Activated CD4-positive, alpha-beta T cell treated with anti-CD3 and anti-CD28 coated beads, Interleukin-2, amount 50 U/mL, for 16 hours (primary cell): ENCODE measurements at regions not wholly inside any gene's neighbourhood (a gene's known extent, or its start where the extent isn't known, plus 50 kb on each side); places are given as distances from the start of the nearest gene placed in this dataset.
"Not testable (repeated sequence)": the region's sequence is repeated elsewhere in the genome, so short reads cannot be mapped to it uniquely, and the experiment has no call there.

ENCODE experiments used
- DNase-seq: peaks from one replicate; pipeline ENCODE4 v3.0.0-alpha.2; 2020

- DNase-seq, result no peak
Measured at GRCh38 chr2:122075381-122075780, 319.9 kb downstream of the TSN start.

- no peak for DNase-seq
Measured at GRCh38 chr2:122077114-122077513, 321.7 kb downstream of the TSN start.

DNA sequence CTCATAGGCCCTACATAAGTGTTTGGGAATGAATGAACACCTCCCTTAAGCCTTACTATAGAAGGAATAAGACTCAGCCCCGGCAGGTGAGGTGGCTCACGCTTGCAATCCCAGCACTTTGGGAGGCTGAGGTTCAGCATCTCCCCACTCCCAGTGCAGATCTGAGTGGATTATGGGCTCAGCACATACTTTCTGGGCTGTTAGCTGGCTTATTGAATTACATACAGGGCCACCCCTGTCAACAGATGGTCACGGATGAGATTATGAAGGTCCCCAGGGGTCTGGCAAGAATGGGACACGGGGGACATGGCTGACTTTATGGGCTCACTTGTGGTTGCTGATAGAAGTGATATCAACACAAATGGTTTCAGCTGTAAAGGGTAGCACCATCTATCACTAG lies 322.3 kb downstream of the TSN start:
- DNase-seq, result no peak

GRCh38 chr2:122078451-122078850 lies 323.0 kb downstream of the TSN start:
- DNase-seq, result no peak

DNA sequence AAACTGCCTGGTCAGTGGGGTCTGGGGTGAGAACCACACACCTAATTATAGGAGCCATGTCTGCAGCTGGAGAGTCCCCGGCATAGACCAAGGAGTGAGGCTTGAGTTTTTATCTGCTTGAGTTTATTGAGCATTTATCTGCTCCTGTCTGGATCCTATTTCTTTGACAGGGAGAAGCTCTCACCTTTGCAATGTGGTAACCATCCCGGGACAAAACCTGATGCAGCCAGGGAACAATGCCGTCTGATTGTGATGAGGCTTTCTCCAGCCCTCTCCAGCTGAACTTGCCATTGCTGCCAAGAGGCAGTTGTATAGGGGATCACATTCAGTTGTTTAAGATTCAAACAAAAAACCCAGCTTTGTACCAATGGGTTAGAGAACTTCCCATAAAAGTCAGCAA lies 324.4 kb downstream of the TSN start:
- DNase-seq, result no peak

DNA sequence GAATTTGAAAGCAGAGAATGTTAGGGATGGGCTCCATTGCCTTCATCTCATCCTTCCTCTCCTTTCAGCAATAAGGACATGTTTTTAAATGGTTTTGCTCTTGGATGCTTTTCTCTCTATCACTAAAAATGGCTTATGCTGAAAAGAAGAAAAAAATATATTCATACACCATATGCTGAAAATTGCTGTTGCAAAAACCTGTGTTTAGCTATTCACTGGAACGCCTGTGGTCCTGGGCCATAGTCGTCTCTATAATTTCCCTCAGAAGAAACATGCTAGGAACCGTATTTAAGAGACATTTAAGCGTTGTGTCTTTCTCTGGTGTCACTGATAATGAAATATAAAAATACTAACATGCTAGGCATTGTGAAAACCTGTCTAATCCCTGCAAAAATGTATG lies 324.9 kb downstream of the TSN start:
- no peak for DNase-seq

DNA sequence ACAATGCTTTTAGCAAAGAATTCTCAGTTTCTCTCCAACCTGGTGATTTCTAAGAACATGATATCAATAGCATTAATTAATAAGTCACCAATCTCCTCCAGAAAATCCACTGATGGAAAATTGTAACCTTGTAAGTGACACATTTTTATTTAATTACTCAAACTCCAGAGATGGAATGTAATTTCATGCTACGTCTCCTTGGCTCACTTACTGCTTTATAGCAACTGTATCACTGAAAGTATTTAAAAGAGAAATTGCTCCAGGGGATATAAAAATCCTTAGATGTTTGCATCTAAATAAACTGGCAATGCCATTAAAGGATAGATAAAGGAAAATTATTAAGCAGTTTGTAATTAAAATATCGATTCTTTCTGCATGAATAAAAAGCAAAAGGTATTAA lies 325.4 kb downstream of the TSN start:
- DNase-seq, result no peak

DNA sequence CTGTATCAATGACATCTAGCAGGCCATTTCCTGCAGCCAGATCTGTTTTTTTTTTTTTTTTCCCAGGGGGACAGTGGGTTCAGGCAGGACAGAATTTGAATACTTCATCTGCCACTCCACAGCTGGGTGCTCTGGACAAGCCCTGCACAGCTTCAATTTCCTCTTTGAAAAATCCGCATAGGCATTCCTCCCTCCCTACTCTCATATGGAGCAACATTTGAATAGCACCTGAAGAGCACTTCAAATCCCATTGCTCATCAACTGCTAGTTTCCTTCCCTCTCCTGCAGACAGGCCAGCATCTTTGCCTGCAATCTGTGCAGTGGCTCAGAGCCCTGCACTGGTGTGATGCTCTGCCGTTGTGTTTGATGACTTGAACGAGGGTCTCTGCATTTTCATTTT lies 326.3 kb downstream of the TSN start:
- no peak for DNase-seq

DNA sequence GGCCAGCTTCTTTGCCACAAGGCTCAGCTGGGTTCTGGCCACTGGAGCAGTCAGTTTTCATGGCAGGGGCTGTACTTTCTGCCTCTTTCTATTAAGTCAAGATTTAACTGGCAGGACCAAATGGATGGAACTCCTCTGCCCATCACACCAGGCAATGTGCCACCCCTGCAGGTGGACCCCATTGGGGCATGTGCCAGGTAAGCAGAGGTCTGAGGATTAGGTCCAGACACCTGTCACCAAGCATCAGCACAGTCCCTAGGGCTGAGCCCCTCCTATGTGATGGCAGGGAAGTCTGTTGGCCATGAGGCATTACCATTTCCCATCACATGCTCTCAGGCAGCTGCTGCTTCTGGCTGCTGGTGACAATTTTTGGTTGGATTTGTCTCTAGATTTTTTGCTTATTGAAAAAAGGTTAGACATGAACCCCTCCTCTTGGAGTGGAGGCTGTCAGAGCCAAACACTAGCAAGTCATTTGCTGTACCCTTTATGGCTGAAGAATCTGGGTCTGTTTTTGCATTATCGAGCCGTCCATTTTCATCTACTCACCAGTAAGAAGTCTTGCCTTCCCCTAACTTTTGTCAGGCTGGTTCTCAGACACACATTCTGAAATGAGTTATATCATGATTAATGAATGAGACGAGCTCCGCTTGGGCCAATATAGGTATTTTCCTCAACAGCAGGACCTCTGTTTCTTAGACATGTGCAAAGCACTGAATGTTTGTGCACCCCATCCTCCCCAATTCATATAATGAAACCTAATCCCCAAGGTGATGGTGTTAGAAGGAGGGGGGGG lies 328.0 kb downstream of the TSN start:
- DNase-seq, result no peak

DNA sequence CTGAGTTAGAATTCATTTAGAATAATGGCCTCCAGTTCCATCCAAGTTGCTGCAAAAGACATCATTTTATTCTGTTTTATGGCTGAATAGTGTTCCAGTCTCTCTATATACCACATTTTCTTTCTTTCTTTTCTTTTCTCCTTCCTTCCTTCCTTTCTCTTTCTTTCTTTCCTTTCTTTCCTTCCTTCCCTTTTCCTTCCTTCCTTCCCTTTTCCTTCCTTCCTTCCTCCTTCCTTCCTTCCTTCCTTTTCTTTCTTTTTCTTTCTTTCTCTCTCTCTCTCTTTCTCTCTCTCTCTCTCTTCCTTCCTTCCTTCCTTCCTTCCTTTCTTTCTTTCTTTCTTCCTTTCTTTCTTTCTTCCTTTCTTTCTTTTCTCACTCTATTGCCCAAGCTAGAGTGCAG lies 330.2 kb downstream of the TSN start:
- DNase-seq, result not testable (repeated sequence)

- DNase-seq, result no peak
Measured at GRCh38 chr2:122094557-122094956, 339.1 kb downstream of the TSN start.

DNA sequence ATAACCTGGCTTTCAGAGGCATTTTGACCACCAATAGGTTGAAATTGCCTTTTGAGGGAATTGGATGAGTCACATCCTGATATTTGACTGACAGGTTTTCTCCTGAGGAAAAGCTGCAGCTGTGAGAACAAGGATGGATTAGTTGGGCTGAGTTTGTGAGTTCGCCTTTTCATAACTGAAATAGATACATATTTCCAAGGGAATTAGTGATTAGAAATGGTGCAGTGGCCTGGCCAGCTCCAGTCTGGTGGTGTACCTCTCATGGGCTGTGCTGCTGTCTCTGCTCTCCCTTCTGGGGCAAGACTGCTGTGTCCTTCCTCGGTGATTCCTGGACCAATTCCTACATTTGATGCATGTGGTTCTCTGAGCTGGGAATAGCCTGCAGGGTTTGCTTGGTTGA lies 341.3 kb downstream of the TSN start:
- DNase-seq, result no peak

- DNase-seq, result no peak
Measured at GRCh38 chr2:122098306-122098705, 342.9 kb downstream of the TSN start.

DNA sequence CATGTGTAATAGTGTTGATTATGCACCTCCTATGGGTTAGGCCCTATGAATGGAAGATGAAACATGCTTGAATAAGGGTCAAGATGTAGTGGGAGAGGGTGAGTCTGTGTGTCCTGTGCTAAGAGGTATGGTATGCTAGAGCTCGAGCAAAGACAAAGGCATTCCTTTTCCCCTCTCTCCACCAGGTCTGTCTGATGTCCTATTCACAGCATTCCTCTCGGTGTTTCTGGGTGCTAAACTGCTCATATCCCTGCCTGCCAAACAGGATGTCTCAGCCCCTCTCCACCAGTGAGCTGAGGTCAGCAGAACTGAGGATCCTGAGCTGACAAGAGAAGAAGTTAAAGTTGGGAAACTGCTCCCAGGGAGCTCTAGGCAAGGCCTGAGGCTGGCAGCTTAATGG lies 344.9 kb downstream of the TSN start:
- no peak for DNase-seq

DNA sequence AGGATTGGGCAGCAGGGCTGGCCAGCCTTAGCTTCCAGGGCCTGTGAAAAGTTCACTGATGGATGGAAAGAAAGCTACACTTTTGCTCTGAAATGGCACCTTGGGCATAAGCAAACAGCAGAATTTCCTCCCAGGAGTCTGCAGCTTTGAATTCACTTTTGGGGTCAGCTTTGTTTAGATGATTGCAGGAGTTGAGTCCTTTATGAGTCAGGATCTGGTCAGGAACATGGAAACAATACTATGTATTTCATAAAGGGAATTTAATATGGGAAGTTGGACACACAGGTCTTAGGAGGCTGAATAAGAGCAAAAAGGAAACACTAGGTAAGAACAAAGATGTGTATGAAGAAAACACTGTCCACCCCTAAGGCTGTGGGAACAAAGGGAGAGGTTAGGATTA lies 345.3 kb downstream of the TSN start:
- no peak for DNase-seq

GRCh38 chr2:122101319-122101718 lies 345.9 kb downstream of the TSN start:
- no peak for DNase-seq

GRCh38 chr2:122105171-122105876 lies 349.9 kb downstream of the TSN start:
- DNase-seq, result no peak

DNA sequence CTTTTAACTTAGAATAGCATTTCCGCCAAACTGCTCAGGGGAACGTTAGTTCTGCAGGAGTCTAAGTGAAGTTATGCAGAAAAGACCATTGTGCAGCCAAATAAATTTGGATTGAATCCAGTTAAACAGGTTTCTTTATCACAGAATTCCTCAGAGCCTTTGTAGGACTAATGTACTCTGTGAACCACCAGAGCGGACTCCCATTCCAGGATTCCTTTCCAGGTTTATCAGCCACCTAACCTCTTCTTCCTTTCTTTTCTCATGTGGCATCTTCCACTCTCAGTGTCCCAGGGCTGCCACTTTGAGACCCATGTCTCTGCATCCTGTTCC lies 350.4 kb downstream of the TSN start:
- no peak for DNase-seq

GRCh38 chr2:122108186-122108585 lies 352.7 kb downstream of the TSN start:
- no peak for DNase-seq

- no peak for DNase-seq
Measured at GRCh38 chr2:122112216-122113005, 357.0 kb downstream of the TSN start.

GRCh38 chr2:122114421-122114820 lies 359.0 kb downstream of the TSN start:
- no peak for DNase-seq

- DNase-seq, result no peak
Measured at GRCh38 chr2:122117371-122117770, 361.9 kb downstream of the TSN start.

DNA sequence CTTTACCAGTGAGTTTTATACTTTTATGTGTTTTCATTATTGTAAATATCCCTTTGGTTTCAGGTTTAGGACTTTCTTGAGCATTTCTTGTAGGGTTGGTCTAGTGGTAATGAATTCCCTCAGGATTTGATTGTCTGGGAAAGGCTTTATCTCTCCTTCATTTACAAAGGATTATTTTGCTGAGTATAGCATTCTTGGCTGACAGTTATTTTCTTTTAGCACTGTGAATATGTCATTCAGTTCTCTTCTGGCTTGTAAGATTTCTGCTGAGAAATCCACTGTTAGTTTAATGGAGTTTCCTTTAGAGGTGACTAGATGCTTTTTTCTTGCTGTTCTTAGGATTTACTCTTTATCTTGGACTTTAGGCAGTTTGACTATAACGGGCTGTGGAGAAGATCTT lies 373.9 kb downstream of the TSN start:
- DNase-seq, result no peak

DNA sequence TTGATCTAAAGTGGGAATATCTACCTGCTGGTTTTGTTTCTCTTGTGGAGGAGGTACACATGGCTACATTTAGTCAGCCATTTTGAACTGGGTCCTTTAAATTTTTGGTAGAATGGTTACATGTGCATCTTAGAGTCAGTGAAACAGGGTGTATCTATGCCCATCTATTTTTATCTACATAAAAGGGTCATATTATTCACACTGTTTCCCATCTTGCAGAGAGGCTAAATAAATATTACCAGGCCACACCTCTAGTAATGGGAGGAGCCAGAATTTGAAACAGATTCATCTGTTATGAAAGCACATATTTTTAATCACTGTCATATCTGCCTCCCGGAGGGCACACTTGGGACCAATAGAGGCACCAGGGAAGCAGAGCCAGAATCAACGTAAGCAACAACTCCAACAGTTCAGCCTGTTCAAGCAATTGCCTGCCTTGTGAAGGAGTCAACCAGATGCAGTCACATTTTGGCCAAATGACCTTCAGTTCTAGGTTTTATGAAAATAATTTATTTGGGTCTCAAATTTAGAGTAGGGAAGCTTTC lies 376.8 kb downstream of the TSN start:
- DNase-seq, result no peak
